Fibroblast of skin of back (primary cell): ENCODE measurements at regions not wholly inside any gene's neighbourhood (a gene's known extent, or its start where the extent isn't known, plus 50 kb on each side); places are given as distances from the start of the nearest gene placed in this dataset.

Source experiments
- DNase-seq: peaks from one replicate; pipeline ENCODE4 v3.0.0-alpha.2; 2013

DNA sequence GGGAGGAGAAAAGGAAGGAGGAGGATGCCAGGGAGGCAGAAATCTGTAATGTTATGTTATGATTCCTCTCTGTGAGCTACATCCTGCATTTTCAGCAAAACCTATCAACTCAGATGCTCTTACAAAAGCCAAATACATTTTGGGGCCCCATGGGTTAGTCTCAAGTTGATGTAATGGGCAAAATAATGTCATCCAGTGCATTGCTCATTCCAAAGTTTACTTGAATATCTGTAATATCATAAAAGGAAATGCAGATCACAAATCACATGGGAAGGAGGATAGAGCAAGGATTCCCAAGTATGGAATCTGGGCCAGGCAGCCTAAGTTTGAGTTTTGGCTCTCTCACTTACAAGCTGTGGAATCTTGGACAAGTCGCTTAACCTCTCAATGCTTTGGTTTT lies 74.9 kb upstream of the SOD3 start:
- no peak for DNase-seq

DNA sequence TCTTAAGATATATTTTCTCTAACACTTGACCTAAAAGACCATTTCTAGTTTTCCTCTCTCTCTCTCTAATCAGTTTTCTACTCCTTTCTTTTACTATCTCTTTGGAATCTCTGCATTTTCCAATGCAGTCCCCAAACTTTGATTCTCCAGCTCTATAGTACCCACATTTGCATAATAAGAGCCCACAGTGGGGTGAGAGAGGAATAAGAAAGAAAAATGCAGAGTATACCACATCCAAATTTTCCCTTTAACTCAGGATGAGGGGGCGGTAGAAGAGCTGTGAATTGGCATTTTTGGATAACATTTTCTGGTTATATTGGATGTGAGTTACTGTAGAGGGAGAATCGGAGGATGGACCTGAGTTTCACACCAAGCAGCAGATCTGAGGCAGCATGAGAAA lies 74.4 kb upstream of the SOD3 start:
- DNase-seq, result no peak

- DNase-seq, result no peak
These were observed 73.3 kb upstream of the SOD3 start for GRCh38 chr4:24722026-24722568.

GRCh38 chr4:24727390-24728224 lies 67.8 kb upstream of the SOD3 start:
- no peak for DNase-seq

GRCh38 chr4:24729119-24729730 lies 66.1 kb upstream of the SOD3 start:
- peak; percentile 10 for DNase-seq

GRCh38 chr4:24730256-24731001 lies 64.9 kb upstream of the SOD3 start:
- peak; percentile 56 for DNase-seq

DNA sequence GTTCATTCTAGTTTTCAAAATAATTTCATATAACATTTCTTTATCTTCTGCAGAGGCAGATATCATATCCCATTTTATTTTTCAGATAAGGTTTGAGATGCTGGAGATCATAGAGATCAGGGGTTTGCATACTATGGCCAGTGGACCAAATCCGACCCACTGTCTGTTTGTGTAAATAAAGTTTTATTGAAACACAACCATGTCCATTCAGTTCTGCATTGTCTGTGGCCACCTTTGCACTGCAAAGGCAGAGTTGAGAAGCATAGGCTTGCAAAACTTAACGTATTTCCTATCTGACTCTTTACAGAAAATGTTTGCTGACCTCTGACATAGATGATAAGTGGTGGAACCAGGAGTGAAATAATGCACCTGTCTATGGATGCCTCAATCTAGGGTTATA lies 63.9 kb upstream of the SOD3 start:
- DNase-seq, result no peak

- peak; percentile 20 for DNase-seq
These were observed 60.9 kb upstream of the SOD3 start for GRCh38 chr4:24734511-24734910.

GRCh38 chr4:24736066-24736465 lies 59.3 kb upstream of the SOD3 start:
- DNase-seq, result peak; percentile 12

GRCh38 chr4:24741910-24742309 lies 53.5 kb upstream of the SOD3 start:
- DNase-seq, result peak; percentile 36

DNA sequence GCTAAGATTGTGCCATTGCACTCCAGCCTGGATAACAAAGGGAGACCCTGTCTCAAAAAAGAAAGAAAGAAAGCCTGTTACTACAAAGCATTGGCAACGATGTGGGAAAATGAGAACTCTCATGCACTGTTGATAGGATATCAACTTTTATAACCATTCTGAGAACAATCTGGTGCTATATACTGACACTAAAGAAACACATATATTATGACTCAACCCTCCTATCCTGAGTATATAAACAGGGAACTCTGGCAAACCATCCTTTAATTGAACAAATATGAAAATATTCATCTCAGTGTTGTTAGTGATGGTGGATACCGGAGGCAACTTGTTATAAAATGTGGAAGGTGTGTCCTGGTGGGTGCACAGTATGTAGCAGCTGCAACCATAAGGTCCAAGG lies 53.0 kb upstream of the SOD3 start:
- peak; percentile 12 for DNase-seq

DNA sequence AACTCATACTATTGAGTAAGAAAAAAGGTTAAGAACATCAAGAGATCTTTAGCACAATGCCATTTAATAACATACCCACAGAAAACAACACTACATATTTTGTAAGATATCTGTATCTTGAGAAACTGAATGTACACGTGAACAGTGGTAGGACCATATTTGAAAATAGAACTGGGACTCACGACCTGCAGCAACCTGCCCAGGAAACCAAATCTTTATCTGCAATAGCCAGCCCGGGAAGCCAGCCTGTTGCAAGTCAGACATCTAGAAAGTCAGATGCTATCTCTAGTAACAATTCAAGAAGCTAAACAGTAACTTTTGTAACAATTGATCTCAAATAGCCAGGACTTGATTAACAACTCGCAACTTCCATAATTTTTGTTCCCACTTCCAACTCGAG lies 52.6 kb upstream of the SOD3 start:
- DNase-seq, result no peak

GRCh38 chr4:24743206-24743605 lies 52.2 kb upstream of the SOD3 start:
- DNase-seq, result no peak

- DNase-seq, result peak; percentile 27
These were observed 51.4 kb upstream of the SOD3 start for GRCh38 chr4:24743927-24744326.

DNA sequence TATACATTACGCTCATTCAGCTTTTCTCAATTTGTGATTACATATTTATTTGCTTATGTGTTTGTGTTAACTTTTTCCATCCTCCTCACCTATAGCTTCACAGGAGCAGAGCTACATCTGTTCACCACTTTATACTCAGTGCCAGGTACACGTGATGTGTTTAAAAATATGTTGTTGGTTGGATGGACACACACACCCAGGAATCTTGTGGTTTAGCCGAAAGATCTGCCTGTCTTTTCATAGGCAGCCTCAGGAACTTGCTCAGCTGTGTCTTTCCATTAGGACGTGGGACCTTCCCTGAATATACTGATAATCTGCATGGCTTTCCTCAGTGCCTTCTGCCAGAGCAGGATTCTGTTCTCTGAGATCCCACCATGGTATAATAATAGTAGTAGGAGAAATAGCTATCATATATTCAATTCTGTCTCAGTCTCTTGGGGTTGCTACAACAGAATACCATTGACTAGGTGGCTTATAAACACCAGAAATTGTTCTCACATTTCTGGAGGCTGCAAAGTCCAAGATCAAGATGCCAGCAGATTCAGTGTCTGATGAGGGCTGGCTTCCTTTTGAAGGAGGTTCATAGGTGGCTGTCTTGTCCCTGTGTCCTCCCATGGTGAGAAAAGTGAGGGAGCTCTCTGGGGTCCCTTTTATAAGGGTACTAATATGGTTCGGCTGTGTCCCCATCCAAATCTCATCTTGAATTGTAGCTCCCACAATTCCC lies 50.0 kb upstream of the SOD3 start:
- DNase-seq, result no peak
